ENCODE measurements at regions not wholly inside any gene's neighbourhood (a gene's known extent, or its start where the extent isn't known, plus 50 kb on each side); places are given as distances from the start of the nearest gene placed in this dataset.

- TF ChIP-seq POLR2A (IDR thresholded peaks at IDR 0.05) (no peak), CTCF (IDR thresholded peaks at IDR 0.05) (no peak)
These were observed 257.1 kb upstream of the MAP3K1 start for GRCh38 chr5:56558131-56558745.
